NCI-H748 (cell line): ENCODE measurements at regions not wholly inside any gene's neighbourhood (a gene's known extent, or its start where the extent isn't known, plus 50 kb on each side); places are given as distances from the start of the nearest gene placed in this dataset.

Experiments
- DNase-seq: peaks from one replicate; lab custom pipeline; 2025; ENCODE audit not compliant: unreplicated experiment; lab: John Stamatoyannopoulos, UW

DNA sequence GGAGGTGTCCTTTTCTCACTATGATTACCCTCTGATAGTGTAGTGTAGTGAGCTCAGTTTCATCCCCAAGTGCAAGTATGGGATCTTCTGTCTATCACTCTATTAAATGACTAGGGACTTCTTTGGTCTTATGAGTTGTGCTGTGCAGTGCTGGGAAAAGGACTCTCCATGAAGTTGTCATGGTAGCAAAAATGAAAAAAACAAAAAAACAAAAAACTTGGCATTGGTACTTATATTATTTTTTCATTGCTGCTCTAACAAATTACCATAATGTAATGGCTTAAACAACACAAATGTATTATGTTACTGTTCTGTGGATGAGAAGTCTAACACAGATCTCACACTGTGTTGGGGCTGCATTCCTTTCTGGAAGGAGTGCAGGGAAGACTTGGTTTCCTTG lies 393.1 kb upstream of the NOVA1 start:
- DNase-seq: no peak

DNA sequence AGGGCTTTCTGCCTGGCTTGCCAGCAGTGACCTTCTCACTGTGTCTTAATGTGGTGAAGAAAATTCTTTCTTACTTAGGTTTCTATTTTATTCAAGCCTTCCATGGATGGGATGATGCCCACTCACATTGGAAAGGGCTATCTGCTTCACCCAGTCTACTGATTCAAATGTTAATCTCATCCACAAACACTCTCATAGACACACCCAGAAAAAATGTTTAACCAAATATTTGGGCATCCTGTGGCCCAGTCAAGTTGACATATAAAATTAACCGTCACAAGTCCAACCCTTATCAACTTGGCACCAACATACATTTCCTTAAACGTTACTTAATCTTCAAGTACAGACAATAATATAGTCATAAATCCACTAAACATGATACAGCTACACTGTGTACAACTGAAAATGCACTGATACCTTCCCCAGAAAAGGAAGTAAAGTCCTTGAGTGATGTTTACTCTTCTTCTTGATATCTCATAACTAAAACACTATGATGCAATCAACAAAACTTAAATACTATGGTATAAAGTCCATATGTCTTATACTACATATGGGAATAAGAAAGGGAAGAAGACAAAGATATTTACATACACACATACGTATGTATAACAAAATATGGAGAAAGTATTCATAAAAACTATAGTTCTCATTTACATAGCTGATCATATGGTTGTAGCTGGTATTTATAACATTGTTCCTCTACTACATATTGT lies 394.7 kb upstream of the NOVA1 start:
- no peak for DNase-seq

DNA sequence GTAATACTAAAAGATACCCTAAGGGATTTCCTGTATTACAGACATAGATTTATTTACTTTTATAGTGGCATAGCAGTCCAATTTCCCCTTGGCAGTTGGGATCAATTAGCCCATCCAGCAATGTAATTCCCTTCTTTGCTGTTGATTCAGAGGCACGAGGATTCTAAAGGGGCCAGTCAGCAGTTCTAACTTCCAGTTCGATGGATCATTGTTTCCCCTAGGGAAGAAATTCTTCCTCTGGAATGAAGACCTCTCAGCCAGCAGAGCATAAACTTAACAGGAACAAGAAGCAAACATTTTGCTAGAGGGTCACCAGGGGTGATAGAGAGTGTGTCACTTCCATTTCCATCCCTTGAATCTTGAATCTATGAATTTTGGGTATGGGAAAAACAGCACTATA lies 395.7 kb upstream of the NOVA1 start:
- DNase-seq: no peak

DNA sequence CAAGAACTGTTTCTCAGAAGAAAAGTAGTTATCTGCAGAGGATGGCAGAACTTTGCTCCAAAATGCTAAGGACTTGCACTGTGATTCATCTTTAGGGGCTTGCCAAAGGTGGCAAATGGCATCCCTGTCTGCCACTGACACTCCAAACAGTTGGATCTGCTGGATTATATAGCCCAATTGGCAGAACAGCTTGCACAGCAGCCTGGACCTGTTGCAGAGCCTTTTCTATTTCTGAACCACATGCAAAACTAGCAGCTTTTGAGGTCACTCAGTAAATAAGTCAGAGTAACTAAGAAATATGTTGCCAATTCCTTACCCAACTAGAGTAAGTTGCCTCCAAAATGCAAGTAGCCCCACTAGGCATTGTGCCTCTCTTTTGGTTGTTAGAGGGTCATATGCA lies 397.5 kb upstream of the NOVA1 start:
- no peak for DNase-seq

DNA sequence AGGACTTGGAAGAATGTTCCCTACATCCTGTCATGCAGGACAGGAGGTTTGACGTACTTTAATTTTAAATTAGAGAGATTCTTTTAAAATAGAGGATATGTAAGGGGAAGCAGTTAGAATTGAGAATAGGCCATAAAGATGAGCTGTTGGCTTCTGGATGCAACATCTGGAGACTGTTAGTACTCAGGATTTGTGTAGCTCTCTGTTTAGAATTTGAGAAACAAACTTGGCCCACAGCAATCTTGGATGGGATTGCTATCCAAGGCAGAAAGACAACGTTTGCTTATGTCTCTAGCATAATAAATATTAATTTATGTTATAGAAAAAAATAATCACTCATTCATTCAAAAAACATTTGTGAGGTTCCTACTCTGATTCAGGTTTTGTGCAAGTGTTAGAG lies 398.4 kb upstream of the NOVA1 start:
- DNase-seq: no peak

DNA sequence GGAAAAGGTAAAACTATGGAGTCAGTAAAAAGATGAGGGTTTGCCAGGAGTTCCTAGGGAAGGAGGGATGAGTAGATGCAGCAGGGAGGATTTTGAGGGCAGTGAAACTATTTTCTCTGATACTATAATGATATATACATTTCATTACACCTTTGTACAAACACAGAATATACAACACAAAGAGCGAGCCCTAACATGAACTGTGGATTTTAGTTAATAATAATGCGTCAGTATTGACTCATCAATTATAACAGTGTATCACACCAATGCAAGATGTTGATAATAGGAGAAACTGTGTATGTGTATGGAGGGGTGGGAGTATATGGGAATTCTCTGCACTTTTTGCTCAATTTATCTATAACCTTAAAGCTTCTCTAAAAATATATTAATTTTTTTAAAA lies 404.3 kb upstream of the NOVA1 start:
- DNase-seq: no peak

DNA sequence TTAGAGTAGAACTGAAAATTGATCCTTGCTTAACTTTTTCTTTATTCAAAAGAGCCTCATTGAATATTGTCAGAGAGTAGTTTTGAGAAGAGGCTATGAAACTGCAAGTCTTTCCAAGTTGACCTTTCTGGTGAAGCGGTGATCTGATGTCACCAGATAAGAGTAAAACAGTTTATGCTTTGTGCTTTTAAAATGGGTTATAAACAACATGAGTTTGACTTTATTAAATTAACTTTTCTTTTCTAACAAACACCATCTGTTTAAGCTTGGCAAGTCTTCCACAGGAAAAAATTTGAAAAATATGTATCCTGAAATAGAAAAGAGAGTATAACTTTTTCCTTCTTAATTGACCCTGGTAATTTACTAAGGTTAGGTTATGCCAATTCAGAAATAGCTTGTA lies 408.7 kb upstream of the NOVA1 start:
- no peak for DNase-seq

DNA sequence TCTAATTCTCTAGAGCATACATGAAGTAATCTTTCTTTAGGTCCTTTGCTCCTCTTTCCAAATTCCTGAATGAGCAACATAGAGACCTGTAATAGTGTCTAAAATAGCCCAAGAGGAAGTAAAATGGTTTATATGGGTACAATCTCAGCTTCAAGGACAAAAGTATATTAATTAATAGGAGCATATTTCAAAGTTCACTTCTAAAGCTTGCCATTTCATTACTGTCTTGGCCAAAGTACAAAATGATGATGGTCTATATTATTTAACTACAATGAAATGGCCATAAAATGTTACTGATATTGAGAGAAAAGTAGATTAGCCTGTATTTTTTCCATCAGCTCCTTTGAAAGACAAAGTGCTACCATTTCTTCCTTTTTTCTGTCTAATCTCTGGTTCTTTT lies 410.4 kb upstream of the NOVA1 start:
- DNase-seq: no peak

DNA sequence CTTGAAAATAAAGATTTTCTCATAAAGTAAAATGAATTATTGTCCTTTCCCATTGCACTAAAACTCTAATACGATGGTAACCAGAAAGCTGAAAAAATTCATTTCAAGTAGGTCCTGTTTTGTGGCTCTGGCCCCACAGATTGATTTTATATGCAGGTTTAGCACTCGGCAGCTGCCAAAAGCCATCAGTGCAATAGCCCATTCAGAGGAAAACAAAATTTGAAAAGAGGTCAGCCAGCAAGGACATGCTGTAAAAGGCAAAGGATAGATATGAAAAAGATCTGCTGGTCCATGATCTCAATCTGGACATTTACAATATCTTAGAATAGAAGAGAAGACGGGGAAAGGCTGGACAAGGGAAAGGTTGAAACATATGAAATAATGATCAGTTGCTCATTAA lies 414.8 kb upstream of the NOVA1 start:
- DNase-seq: no peak

DNA sequence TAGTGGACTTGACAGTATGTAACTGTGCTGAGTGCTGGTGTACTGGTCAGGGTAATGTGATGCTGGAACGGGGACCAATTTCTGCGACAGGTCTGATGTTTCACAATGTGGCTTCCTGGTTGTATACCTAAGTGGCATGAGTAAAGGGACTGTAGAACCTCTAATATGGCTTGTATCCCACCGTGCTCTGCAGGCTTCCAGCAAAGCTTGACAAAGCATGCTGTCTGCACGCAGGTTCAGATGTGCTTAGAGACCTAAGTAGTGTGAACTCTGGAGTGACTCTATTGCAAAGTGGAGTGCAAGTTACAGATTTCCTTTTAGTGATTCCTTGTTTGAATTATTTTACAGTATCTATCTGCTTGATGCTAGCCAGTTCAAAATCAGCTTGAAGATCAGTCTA lies 415.8 kb upstream of the NOVA1 start:
- no peak for DNase-seq

DNA sequence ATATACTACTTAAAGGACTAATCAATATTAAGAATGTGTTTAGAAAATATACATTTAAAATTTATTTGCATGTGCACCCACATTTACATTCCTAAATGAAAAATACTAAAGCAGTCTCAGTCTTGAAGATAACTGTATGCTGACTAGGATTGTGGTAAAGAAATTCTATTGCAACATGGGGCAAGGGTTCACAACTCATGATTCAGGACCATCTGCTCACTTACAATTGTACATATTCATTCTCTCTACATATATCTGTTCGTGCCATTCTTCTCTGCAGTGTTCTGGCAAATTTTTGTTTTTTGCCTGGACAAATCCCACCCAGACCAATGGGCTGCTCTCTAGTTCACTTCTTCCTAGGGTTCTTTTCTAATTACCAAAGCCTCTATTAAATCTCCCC lies 417.2 kb upstream of the NOVA1 start:
- DNase-seq: no peak

DNA sequence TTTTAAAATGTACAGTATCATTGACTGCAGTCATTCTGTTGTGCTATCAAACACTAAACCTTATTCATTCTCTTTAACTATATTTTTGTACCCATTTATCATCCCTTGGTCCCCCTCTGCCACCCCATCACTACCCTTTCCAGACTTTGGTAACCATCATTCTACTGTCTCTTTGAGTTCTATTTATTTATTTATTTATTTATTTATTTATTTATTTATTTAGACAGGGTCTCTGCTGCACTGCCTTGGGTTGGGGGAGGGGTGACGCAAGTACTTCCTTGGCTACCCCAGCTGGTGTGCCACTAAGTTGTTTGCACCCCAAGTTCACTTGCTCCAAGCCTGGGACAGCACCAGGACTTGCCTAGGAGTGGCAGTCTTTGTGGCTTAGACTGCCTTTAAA lies 427.8 kb upstream of the NOVA1 start:
- no peak for DNase-seq

DNA sequence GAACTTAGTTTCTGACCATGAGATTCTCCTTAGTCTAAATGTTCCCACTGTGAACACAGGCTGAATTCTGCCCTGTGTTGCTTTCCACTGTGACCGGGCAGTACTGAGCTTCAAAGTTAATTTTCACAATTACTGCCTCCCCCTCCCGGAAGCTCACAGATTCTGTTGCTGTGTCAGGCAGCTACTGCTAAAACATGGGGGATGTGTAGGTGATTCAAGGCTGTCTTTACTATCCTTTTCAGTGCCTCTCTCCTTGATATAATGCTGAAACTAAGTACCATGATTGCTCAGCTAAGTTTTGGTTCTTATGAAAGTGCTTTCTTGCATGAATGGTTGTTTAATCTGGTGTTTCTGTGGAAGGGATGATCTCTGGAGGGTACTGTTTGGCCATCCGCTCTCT lies 428.3 kb upstream of the NOVA1 start:
- no peak for DNase-seq

DNA sequence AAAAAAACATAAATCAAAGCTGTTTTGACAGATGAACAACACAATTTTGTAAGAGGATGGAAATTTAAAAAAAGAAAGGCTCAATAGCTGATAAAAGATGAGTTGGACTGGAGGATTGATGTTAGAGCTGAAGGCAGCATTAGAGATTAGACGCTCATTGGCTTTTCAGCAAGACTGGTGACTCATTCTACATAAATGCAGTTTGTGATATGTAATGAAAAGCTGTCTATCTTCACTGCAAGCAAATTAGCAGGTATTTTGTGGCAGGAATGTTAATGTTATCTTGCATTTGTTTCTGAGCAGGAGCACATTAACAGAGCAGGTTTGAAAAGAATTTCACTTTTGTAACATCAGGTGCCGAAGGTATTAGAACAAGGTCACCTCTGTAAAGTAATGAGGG lies 442.7 kb upstream of the NOVA1 start:
- DNase-seq: no peak

DNA sequence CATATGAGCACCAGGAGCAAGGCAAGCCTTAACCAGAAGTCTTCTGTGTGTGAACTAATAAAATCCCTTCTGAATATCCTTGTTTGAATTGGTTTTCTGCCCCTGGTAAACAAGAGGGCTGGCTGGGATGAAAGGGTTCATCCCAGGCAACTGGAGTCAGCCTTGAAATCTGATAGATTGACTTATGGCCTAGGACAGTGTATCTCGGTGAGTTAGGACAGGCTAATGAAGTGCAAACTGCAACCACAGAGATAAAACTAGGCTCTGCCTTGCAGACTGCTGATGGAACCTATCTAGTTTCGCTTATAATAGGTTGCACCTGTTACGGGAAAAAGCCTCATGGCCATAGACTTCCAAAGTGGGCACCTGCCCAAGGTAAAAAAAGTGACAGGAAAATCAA lies 451.9 kb upstream of the NOVA1 start:
- peak; percentile 24 for DNase-seq

DNA sequence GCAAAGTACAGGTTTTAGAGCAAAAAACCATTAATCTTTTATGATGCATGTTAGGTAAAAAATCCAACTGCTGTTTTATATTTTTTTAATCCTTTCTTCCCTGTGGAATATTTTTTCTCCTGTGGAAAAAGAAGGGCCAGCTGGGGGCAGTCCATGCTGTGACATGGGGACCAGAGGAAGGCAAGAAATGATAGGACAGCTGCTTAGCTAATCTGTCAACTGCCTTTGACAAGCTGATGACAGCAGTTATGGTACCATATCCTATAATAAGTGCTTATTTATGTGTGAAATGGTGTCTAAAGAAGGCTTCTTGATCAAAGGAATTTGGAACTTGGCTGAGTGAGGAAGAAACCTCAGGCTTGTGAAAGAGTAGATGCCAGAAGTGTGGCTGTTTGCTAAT lies 452.4 kb upstream of the NOVA1 start:
- DNase-seq: peak; percentile 32

DNA sequence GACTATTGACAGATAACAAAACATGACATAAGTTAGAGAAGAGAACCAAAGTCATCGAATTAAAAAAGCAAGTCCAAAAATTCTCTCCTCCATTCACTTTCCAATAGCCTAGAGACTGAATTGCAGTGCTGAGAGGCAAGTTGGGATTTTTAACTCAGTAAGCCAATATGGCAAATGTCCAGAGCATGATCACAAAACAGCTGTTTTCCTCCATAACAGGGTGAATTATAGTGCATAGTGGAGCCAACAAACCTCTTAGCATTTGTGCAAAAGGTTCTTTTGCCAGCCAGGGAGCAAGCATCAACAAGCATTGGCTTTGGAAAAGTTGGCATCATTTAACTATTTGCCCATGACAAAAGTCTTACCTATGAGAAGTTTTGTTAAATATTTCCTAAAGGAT lies 458.8 kb upstream of the NOVA1 start:
- DNase-seq: no peak

DNA sequence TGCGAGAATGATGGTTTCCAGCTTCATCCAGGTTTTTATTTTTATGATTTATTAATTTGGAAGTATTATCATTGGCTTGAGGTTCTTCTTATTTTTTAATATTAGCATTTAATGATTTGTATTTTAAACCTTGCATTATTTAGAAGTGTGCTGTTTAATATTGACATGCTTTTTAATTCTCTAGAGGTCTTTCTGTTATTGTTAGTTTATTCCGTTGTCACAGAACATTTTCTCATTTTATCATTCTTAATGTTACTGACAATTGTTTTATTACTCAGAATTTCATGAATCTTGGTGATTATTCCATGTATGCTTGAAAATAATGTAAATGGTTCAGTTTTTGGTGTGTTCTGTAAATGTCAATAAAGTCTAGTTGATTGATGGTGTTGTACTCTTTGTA lies 463.5 kb upstream of the NOVA1 start:
- no peak for DNase-seq

DNA sequence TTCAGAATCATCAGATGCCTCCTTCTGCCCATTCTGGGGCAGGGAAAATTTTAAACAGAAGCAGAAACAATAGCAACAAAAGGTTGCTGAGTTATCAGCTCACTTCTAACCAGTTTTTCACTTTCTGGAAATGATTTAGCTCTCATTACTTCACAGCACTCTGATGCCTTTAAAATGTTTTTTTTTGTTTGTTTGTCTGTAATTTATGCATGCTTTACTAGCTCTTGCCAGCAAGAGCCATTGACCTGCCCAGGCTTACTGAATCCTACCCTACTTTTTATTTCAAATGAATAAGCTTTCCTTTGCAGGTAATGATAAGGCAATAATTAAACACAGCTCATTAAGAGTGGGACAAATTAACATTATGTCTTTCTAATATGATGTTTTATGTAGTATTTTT lies 466.1 kb upstream of the NOVA1 start:
- DNase-seq: no peak

DNA sequence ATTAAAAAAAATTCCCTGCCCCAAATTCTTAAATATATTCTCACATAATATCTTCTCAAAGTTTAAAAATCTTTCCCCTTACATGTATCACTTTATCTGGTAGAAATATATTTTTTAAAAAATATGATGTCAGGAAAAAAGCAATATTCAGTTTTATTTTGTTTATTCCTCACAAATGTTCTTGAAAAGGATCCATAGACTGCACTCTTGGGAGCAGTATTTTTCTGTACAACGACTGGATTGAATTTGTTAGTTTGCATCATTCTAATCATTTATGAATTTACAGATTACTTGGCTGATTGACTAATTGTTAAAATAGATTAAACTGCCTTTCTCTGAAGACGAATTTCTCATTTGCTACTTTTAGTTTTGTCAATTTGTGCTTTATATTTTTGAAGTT lies 468.1 kb upstream of the NOVA1 start:
- no peak for DNase-seq

DNA sequence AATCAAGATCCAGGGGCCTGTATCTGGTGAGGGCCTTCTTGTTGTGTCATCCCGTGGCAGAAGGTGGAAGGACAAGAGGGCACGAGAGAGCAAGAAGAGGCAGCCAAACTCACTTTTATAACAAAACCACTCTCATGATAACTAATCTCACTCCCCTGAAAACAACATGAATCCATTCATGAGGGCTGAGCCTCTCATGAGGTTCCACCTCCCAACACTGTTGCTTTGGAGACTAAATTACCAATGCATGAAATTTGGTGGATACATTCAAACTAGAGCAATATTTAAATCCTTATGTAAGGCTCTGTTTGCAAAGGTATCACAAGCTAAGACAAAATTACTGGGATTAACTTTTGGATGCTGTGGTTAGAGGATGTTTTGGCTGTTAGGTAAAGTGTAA lies 470.1 kb upstream of the NOVA1 start:
- no peak for DNase-seq

DNA sequence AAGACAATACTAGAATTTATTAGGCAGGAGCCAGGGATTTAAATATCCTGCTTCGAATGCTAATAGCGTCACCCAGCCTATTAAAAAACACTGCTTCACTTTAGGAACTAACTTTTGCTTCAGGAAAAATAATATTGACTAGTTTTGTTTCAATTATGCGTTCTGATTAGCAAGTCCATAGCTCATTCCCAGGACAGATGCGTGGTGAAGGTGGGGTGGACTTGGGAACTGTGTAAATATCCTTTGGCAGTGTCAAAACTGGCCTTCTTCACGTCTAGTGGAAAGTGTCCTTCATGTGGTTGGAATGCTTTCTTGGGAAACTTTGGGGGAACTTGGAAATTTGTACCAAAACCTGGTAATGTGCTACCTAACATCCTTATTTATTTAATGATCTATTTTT lies 474.8 kb upstream of the NOVA1 start:
- DNase-seq: no peak

DNA sequence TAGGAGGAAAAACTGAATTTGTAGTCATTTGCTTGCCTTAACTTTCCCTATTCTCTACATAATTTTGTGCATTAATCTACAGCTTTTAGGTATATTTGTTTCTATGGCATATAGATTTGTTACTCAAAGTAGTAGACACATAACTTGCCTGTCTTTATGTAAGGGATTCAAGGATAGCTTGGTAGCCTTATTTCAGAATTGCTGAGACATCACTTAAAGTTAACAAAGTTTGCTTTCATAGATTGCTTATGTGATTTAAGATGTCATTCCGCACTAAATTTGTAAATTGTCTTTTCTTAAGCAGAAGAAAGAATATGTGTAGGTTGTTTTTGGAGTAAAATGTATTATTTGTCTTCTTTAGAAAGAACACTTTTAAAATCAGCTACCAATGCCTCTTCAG lies 477.7 kb upstream of the NOVA1 start:
- no peak for DNase-seq

DNA sequence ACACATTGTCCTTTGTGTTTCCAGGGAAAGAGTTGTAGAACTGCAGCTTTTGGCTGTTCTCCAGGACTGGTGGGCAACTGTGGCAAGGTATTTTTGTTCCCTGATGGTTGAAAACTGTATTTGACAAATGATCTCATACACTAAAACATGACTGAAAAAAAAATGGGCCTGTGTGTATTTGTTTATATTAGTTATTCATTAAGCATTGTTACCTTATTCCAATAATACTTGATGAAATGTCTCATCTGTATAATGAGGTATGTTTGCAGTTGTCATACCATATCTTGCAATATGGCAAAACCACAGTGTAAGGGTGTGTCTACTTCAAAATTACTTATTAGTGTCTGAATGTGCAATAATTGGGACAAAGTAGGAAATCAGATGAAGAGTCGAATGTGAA lies 479.4 kb upstream of the NOVA1 start:
- peak; percentile 59 for DNase-seq
